ENCODE measurements at regions not wholly inside any gene's neighbourhood (a gene's known extent, or its start where the extent isn't known, plus 50 kb on each side); places are given as distances from the start of the nearest gene placed in this dataset.
"Not testable (repeated sequence)": the region's sequence is repeated elsewhere in the genome, so short reads cannot be mapped to it uniquely, and the experiment has no call there.

GRCh38 chr13:23107665-23108064, 73.1 kb upstream of the SGCG start:
- DNase-seq (ENCODE audit: low read depth, low spot score) = no peak
- no peak overlapping the region for H3K4me3 ChIP-seq (ENCODE audit: low read depth, low read length)
- ChIA-PET POLR2A (no interaction called here), CTCF (no interaction called here)
- TF ChIP-seq CTCF (IDR thresholded peaks at IDR 0.05; ENCODE audit: insufficient read depth, low read length, missing control alignments) = no peak

GRCh38 chr13:23119131-23119530, 61.6 kb upstream of the SGCG start:
- DNase-seq (ENCODE audit: low read depth, low spot score) = no peak
- no peak overlapping the region for H3K4me3 ChIP-seq (ENCODE audit: low read depth, low read length)
- TF ChIP-seq CTCF (IDR thresholded peaks at IDR 0.05; ENCODE audit: insufficient read depth, low read length, missing control alignments) = no peak
- ChIA-PET POLR2A (no interaction called here), CTCF (no interaction called here)

- CTCF ChIA-PET; DNase-seq (ENCODE audit: low read depth, low spot score); H3K4me3 ChIP-seq (ENCODE audit: low read depth, low read length); POLR2A ChIA-PET: not testable (repeated sequence)
These were observed 53.2 kb upstream of the SGCG start for GRCh38 chr13:23127540-23127939.

- H3K4me3 ChIP-seq (ENCODE audit: low read depth, low read length) = no peak overlapping the region
- POLR2A ChIA-PET = no interaction called here
- TF ChIP-seq CTCF (IDR thresholded peaks at IDR 0.05; ENCODE audit: insufficient read depth, low read length, missing control alignments) = no peak
- CTCF ChIA-PET = no interaction called here
- no peak for DNase-seq (ENCODE audit: low read depth, low spot score)
These were observed 51.4 kb upstream of the SGCG start for GRCh38 chr13:23129331-23129730.
